Esophagus muscularis mucosa (tissue), 4 donors: ENCODE measurements at regions not wholly inside any gene's neighbourhood (a gene's known extent, or its start where the extent isn't known, plus 50 kb on each side); places are given as distances from the start of the nearest gene placed in this dataset.

Experiments
- DNase-seq: peaks from one replicate; pipeline ENCODE4 v3.0.0-alpha.2; 2017; ENCODE audit errors: extremely low spot score
- H3K27ac ChIP-seq, 4 donors: fragments of 200-600 bp; sonication (generic); replicated peaks in 1 of 4; 1 replicate in 3 of 4; 2 replicates in 1 of 4; pipeline ENCODE4 v1.5.1; 2016 to 2019; ENCODE audit warnings: mild to moderate bottlenecking in 1 of 4
- H3K27me3 ChIP-seq, 4 donors: fragments of 200-600 bp; sonication (generic); one replicate each; pipeline versions ENCODE4 v1.5.1 to v1.6.0; 2016 to 2019
- H3K36me3 ChIP-seq, 4 donors: fragments of 200-600 bp; sonication (generic); one replicate each; pipeline ENCODE4 v1.5.1; 2016 to 2019
- H3K4me1 ChIP-seq, 4 donors: fragments of 200-600 bp; sonication (generic); one replicate each; pipeline ENCODE4 v1.5.1; 2016 to 2019
- H3K4me3 ChIP-seq, 4 donors: fragments of 200-600 bp; sonication (generic); 1 replicate in 2 of 4; 2 replicates in 2 of 4; pipeline ENCODE4 v1.5.1; 2016 to 2019; ENCODE audit warnings: mild to moderate bottlenecking in 4 of 4, moderate library complexity in 1 of 4
- H3K9me3 ChIP-seq, 4 donors: fragments of 200-600 bp; sonication (generic); 1 replicate in 3 of 4; 2 replicates in 1 of 4; pipeline ENCODE4 v1.5.1; 2016 to 2019
- CTCF ChIP-seq, 3 experiments: fragments of 200-600 bp in 2 of 3; fragments of 450-650 bp in 1 of 3; sonication (generic) in 2 of 3; IDR thresholded peaks; one replicate each; pipeline ENCODE4 v1.5.1; 2017 to 2019; ENCODE audit warnings: antibody characterized with exemption in 3 of 3, mild to moderate bottlenecking in 2 of 3, moderate library complexity in 1 of 3
- EP300 ChIP-seq: sonication (generic); formaldehyde crosslinking; IDR thresholded peaks from one replicate; pipeline ENCODE4 v1.6.1; 2017; ENCODE audit warnings: antibody characterized with exemption
- POLR2A ChIP-seq: fragments of 450-650 bp; IDR thresholded peaks from one replicate; pipeline ENCODE4 v1.6.1; 2017; ENCODE audit warnings: antibody characterized with exemption, moderate library complexity, mild to moderate bottlenecking, low read depth
- POLR2AphosphoS5 ChIP-seq, 2 donors: sonication (generic); formaldehyde crosslinking; IDR thresholded peaks; one replicate each; pipeline ENCODE4 v1.6.1; 2017; ENCODE audit warnings: antibody characterized with exemption in 2 of 2
- WGBS: methylation state at CpG from one replicate; pipeline ENCODE4 v1.1.5; 2018; 5-methylcytosine and 5-hydroxymethylcytosine counted together
- intact Hi-C: fragments of 100-400 bp; cut with DNase I; formaldehyde crosslinking; loops from one replicate; pipeline ENCODE4 v1.15.1; 2023

GRCh38 chr3:18795078-18795477, 353.2 kb upstream of the KCNH8 start:
- Histone ChIP-seq H3K36me3 (no peaks in the 10 kb centered on the region), H3K27me3 (no peaks in the 10 kb centered on the region), H3K4me1 (no peaks in the 10 kb centered on the region), H3K4me3 (no peak overlapping the region), H3K27ac (no peak overlapping the region), H3K9me3 (no peaks in the 10 kb centered on the region)
- DNase-seq = no peak
- WGBS = 55% methylated on average over 2 of the region's 2 CpGs
- TF ChIP-seq CTCF (IDR thresholded peaks at IDR 0.05) (no peak), EP300 (no peak), POLR2AphosphoS5 (IDR thresholded peaks at IDR 0.05) (no peak), POLR2A (no peak)
- intact Hi-C loops = no loop called here

GRCh38 chr3:18791752-18792151, 356.6 kb upstream of the KCNH8 start:
- no peak for TF ChIP-seq POLR2AphosphoS5 (IDR thresholded peaks at IDR 0.05)
- no peak for TF ChIP-seq POLR2A
- TF ChIP-seq EP300 = no peak
- TF ChIP-seq CTCF (IDR thresholded peaks at IDR 0.05) = no peak
- intact Hi-C loops = no loop called here
- Histone ChIP-seq H3K9me3 (no peaks in the 10 kb centered on the region), H3K27ac (no peak overlapping the region), H3K4me3 (no peak overlapping the region), H3K36me3 (no peaks in the 10 kb centered on the region), H3K27me3 (no peaks in the 10 kb centered on the region), H3K4me1 (no peaks in the 10 kb centered on the region)
- DNase-seq = no peak
- WGBS = 90% methylated on average over 10 of the region's 10 CpGs

GRCh38 chr3:18791182-18791581, 357.1 kb upstream of the KCNH8 start:
- 73% methylated on average over 8 of the region's 8 CpGs for WGBS
- intact Hi-C loops = no loop called here
- Histone ChIP-seq H3K9me3 (no peaks in the 10 kb centered on the region), H3K27ac (no peak overlapping the region), H3K4me1 (no peaks in the 10 kb centered on the region), H3K4me3 (no peak overlapping the region), H3K36me3 (no peaks in the 10 kb centered on the region), H3K27me3 (no peaks in the 10 kb centered on the region)
- no peak for DNase-seq
- TF ChIP-seq CTCF (IDR thresholded peaks at IDR 0.05) (no peak), POLR2AphosphoS5 (IDR thresholded peaks at IDR 0.05) (no peak), POLR2A (no peak), EP300 (no peak)

GRCh38 chr3:18790384-18790783, 357.9 kb upstream of the KCNH8 start:
- Histone ChIP-seq H3K27me3 (no peaks in the 10 kb centered on the region), H3K27ac (no peak overlapping the region), H3K4me3 (no peak overlapping the region), H3K9me3 (no peaks in the 10 kb centered on the region), H3K36me3 (no peaks in the 10 kb centered on the region), H3K4me1 (no peaks in the 10 kb centered on the region)
- DNase-seq = no peak
- WGBS = 85% methylated on average over 2 of the region's 2 CpGs
- intact Hi-C loops = no loop called here
- no peak for TF ChIP-seq EP300

- TF ChIP-seq CTCF (IDR thresholded peaks at IDR 0.05) (no peak), POLR2AphosphoS5 (IDR thresholded peaks at IDR 0.05) (no peak), EP300 (no peak), POLR2A (no peak)
- Histone ChIP-seq H3K4me3 (no peak overlapping the region), H3K4me1 (no peaks in the 10 kb centered on the region), H3K36me3 (no peaks in the 10 kb centered on the region), H3K9me3 (no peaks in the 10 kb centered on the region), H3K27ac (no peak overlapping the region), H3K27me3 (no peaks in the 10 kb centered on the region)
- 93% methylated on average over 1 of the region's 1 CpG for WGBS
- DNase-seq = no peak
- intact Hi-C loops = no loop called here
These were observed 358.6 kb upstream of the KCNH8 start for GRCh38 chr3:18789734-18790133.
